IMR-90 (cell line): ENCODE measurements at regions not wholly inside any gene's neighbourhood (a gene's known extent, or its start where the extent isn't known, plus 50 kb on each side); places are given as distances from the start of the nearest gene placed in this dataset.

Experiments used
- ATAC-seq: fragments of 200-7000 bp; cut with Tn5 transposase; 2 replicates; pipeline ENCODE4 v1.9.1; 2020; ENCODE audit warnings: low read depth, mild to moderate bottlenecking, moderate library complexity
- BruUV-seq: library from RNA; stranded (reverse); fragments of 400-500 nt; replicated peaks from 2 replicates; lab custom pipeline; 2021; lab: Mats Ljungman, UMichigan
- CTCF ChIA-PET: fragments of 300-600 bp; formaldehyde crosslinking; extraction: SDS; loops from one replicate; lab custom pipeline; 2021; ENCODE audit warnings: antibody characterized with exemption; lab: Yijun Ruan, JAX
- POLR2A ChIA-PET: fragments of 300-600 bp; sonication (Branson Sonifier 250); formaldehyde crosslinking; loops from one replicate; lab custom pipeline; 2022; ENCODE audit warnings: antibody characterized with exemption; ENCODE audit not compliant: unreplicated experiment; lab: Charles Lee
- DNase-seq: peaks from one replicate; pipeline ENCODE4 v3.0.0; 2013
- H2AFZ ChIP-seq: replicated peaks from 2 replicates; pipeline ENCODE3; 2013; ENCODE audit warnings: low read length, mild to moderate bottlenecking; ENCODE audit not compliant: poor library complexity
- H2AK5ac ChIP-seq: 2 replicates; pipeline ENCODE4 v1.6.1; 2013; ENCODE audit warnings: low read depth, low read length, inconsistent platforms
- H2AK9ac ChIP-seq: replicated peaks from 2 replicates; pipeline ENCODE3; 2013; ENCODE audit warnings: mild to moderate bottlenecking, low read depth, low read length, moderate library complexity; ENCODE audit not compliant: poor library complexity
- H2BK120ac ChIP-seq: 2 replicates; pipeline ENCODE4 v1.6.1; 2013; ENCODE audit warnings: low read depth, low read length, inconsistent platforms
- H2BK15ac ChIP-seq: 3 replicates; pipeline ENCODE4 v1.6.1; 2013; ENCODE audit warnings: low read depth, low read length, inconsistent platforms
- H2BK20ac ChIP-seq: 2 replicates; pipeline ENCODE4 v1.6.1; 2013; ENCODE audit warnings: low read depth, mild to moderate bottlenecking, inconsistent platforms, low read length, moderate library complexity
- H2BK5ac ChIP-seq: 2 replicates; pipeline ENCODE4 v1.6.1; 2013; ENCODE audit warnings: mild to moderate bottlenecking, low read depth, low read length, inconsistent platforms; ENCODE audit not compliant: poor library complexity, severe bottlenecking
- H3K14ac ChIP-seq: replicated peaks from 2 replicates; pipeline ENCODE4 v1.6.1; 2013; ENCODE audit warnings: low read depth, low read length, inconsistent platforms
- H3K18ac ChIP-seq: 2 replicates; pipeline ENCODE4 v1.6.1; 2013; ENCODE audit warnings: low read depth, low read length, control low read depth
- H3K23ac ChIP-seq: 2 replicates; pipeline ENCODE4 v1.6.1; 2013; ENCODE audit warnings: low read depth, low read length, inconsistent platforms
- H3K27ac ChIP-seq: 2 replicates; pipeline ENCODE4 v1.5.1; 2013; ENCODE audit warnings: mild to moderate bottlenecking, control low read depth, low read length; ENCODE audit not compliant: insufficient read depth
- H3K27me3 ChIP-seq: 2 replicates; pipeline ENCODE4 v1.6.1; 2013; ENCODE audit warnings: low read length; ENCODE audit not compliant: control insufficient read depth, insufficient read depth
- H3K36me3 ChIP-seq: 2 replicates; pipeline ENCODE4 v1.6.1; 2013; ENCODE audit warnings: low read length, mixed read lengths; ENCODE audit not compliant: control insufficient read depth, insufficient read depth
- H3K4ac ChIP-seq: 2 replicates; pipeline ENCODE4 v1.6.1; 2013; ENCODE audit warnings: low read depth, low read length, inconsistent platforms
- H3K4me1 ChIP-seq: 2 replicates; pipeline ENCODE4 v1.6.1; 2013; ENCODE audit warnings: low read length, mixed read lengths; ENCODE audit not compliant: control insufficient read depth, insufficient read depth
- H3K4me2 ChIP-seq: 2 replicates; pipeline ENCODE4 v1.6.1; 2013; ENCODE audit warnings: low read depth, mild to moderate bottlenecking, control low read depth, low read length, moderate library complexity
- H3K4me3 ChIP-seq: 2 replicates; pipeline ENCODE4 v1.5.1; 2013; ENCODE audit warnings: low read depth, mild to moderate bottlenecking, control low read depth, low read length, moderate library complexity; ENCODE audit not compliant: insufficient read depth
- H3K56ac ChIP-seq: 2 replicates; pipeline ENCODE4 v1.6.1; 2013; ENCODE audit warnings: low read length, inconsistent platforms; ENCODE audit not compliant: insufficient read depth; ENCODE audit errors: extremely low read depth
- H3K79me1 ChIP-seq, 2 experiments: 2 replicates each; pipeline ENCODE4 v1.6.1; 2013; ENCODE audit warnings: low read length in 2 of 2, inconsistent platforms in 1 of 2, low read depth in 1 of 2
- H3K9ac ChIP-seq: 2 replicates; pipeline ENCODE4 v1.6.1; 2013; ENCODE audit warnings: low read depth, low read length, control low read depth
- H3K9me1 ChIP-seq: 2 replicates; pipeline ENCODE4 v1.6.1; 2013; ENCODE audit warnings: low read length, inconsistent platforms; ENCODE audit not compliant: insufficient read depth
- H3K9me3 ChIP-seq: 2 replicates; pipeline ENCODE4 v1.6.1; 2013; ENCODE audit warnings: low read length; ENCODE audit not compliant: control insufficient read depth, insufficient read depth
- H4K20me1 ChIP-seq: 2 replicates; pipeline ENCODE4 v1.6.1; 2013; ENCODE audit warnings: low read length, inconsistent platforms; ENCODE audit not compliant: insufficient read depth
- H4K5ac ChIP-seq: 2 replicates; pipeline ENCODE4 v1.6.1; 2013; ENCODE audit warnings: mild to moderate bottlenecking, low read depth, low read length, control low read depth
- H4K8ac ChIP-seq, 2 experiments: 2 replicates each; pipeline ENCODE4 v1.6.1; 2013; ENCODE audit warnings: low read depth in 2 of 2, low read length in 2 of 2, control low read depth in 1 of 2, inconsistent platforms in 1 of 2
- H4K91ac ChIP-seq: 2 replicates; pipeline ENCODE4 v1.6.1; 2013; ENCODE audit warnings: low read depth, low read length, inconsistent platforms; ENCODE audit not compliant: insufficient read depth
- CEBPB ChIP-seq: IDR thresholded peaks from 2 replicates; pipeline ENCODE4 v1.6.1; 2012; ENCODE audit warnings: low read depth, low read length, improper control_type of control experiment
- CHD1 ChIP-seq: IDR thresholded peaks from 2 replicates; pipeline ENCODE4 v1.6.1; 2012; ENCODE audit warnings: low read depth, low read length, improper control_type of control experiment
- ELK1 ChIP-seq: fragments of 150-350 bp; IDR thresholded peaks from 2 replicates; pipeline ENCODE4 v1.6.1; 2016; ENCODE audit warnings: low read depth, mild to moderate bottlenecking, low read length, moderate library complexity, borderline replicate concordance
- MAFK ChIP-seq: IDR thresholded peaks from 2 replicates; pipeline ENCODE4 v1.6.1; 2012; ENCODE audit warnings: low read depth, low read length, improper control_type of control experiment
- MXI1 ChIP-seq: IDR thresholded peaks from 2 replicates; pipeline ENCODE4 v1.6.1; 2012; ENCODE audit warnings: low read depth, mild to moderate bottlenecking, low read length, moderate library complexity, borderline replicate concordance
- RAD21 ChIP-seq: IDR thresholded peaks from 2 replicates; pipeline ENCODE4 v1.6.1; 2012; ENCODE audit warnings: low read length, improper control_type of control experiment
- USF2 ChIP-seq: fragments of 150-350 bp; IDR thresholded peaks from 2 replicates; pipeline ENCODE4 v1.6.1; 2017; ENCODE audit warnings: mild to moderate bottlenecking, antibody characterized with exemption, low read length, low read depth
- WGBS, 2 experiments: methylation state at CpG; one replicate each; pipeline versions ENCODE4 v1.1.5 to v1.1.7; 2013; ENCODE audit warnings: missing lambda C conversion rate in 2 of 2; ENCODE audit not compliant: insufficient read length in 1 of 2; ENCODE audit errors: extremely low coverage in 2 of 2; 5-methylcytosine and 5-hydroxymethylcytosine counted together
- dilution Hi-C: fragments of 300-500 bp; cut with HindIII; formaldehyde crosslinking; loops from one replicate; pipeline ENCODE4 v1.14.3; 2018; ENCODE audit warnings: low sequenced_read_pairs; ENCODE audit not compliant: unreplicated experiment
- in situ Hi-C: fragments of 300-500 bp; cut with MboI; formaldehyde crosslinking; loops from 3 replicates; pipeline ENCODE4 v1.14.3; 2019; ENCODE audit warnings: low sequenced_read_pairs, inconsistent platforms, mixed read lengths
- intact Hi-C: fragments of 100-400 bp; cut with micrococcal nuclease; formaldehyde crosslinking; loops from 2 replicates; pipeline ENCODE4 v1.10.0; 2022

- Histone ChIP-seq H3K4me3 (no peak overlapping the region), H4K8ac (no peak overlapping the region), H2BK20ac (no peak overlapping the region), H3K14ac (no peak overlapping the region), H3K18ac (no peak overlapping the region), H3K9ac (no peak overlapping the region), H3K4me2 (no peak overlapping the region), H3K9me1 (no peaks in the 10 kb centered on the region), H3K4me1 (no peaks in the 10 kb centered on the region), H2AK5ac (no peak overlapping the region), H4K20me1 (no peaks in the 10 kb centered on the region), H2BK15ac (no peak overlapping the region), H3K27ac (no peak overlapping the region), H3K36me3 (no peaks in the 10 kb centered on the region), H3K9me3 (no peaks in the 10 kb centered on the region), H3K23ac (no peak overlapping the region), H2BK120ac (no peak overlapping the region), H3K4ac (no peak overlapping the region), H2BK5ac (no peak overlapping the region), H2AK9ac (no peak overlapping the region), H4K5ac (no peak overlapping the region), H3K79me1 (no peaks in the 10 kb centered on the region), H3K27me3 (no peaks in the 10 kb centered on the region), H3K56ac (no peak overlapping the region), H2AFZ (no peak overlapping the region), H4K91ac (no peak overlapping the region)
- CTCF ChIA-PET: no interaction called here
- POLR2A ChIA-PET: no interaction called here
- whole genome bisulfite sequencing, 2 experiments: no CpG with 5 or more reads among the region's 2 CpGs
- BruUV-seq: no TSS peak
- no peak for ATAC-seq
- TF ChIP-seq USF2 (no peak), MAFK (no peak), RAD21 (no peak), MXI1 (no peak), CHD1 (no peak), ELK1 (no peak), CEBPB (no peak)
- dilution Hi-C loops (no loop called here), in situ Hi-C loops (no loop called here), intact Hi-C loops (no loop called here)
- no peak for DNase-seq
These were observed 86.0 kb upstream of the DYNLRB2 start for GRCh38 chr16:80454802-80455201.
